ENCODE measurements at regions not wholly inside any gene's neighbourhood (a gene's known extent, or its start where the extent isn't known, plus 50 kb on each side); places are given as distances from the start of the nearest gene placed in this dataset.

GRCh38 chr13:69264362-69265334 lies 843.0 kb upstream of the ATXN8OS start:
- no peak for ATAC-seq
- no peak for TF ChIP-seq RARB (CRISPR knock-in tag; IDR thresholded peaks at IDR 0.05)
- no peak for TF ChIP-seq GLIS3 (CRISPR knock-in tag; IDR thresholded peaks at IDR 0.05)
- TF ChIP-seq ESRRG (CRISPR knock-in tag; IDR thresholded peaks at IDR 0.05) = no peak
- TF ChIP-seq ZC3H10 (CRISPR knock-in tag; IDR thresholded peaks at IDR 0.05) = no peak
- no peak for TF ChIP-seq ZFP3 (CRISPR knock-in tag; IDR thresholded peaks at IDR 0.05)
- no peak for TF ChIP-seq ARNTL (CRISPR knock-in tag; IDR thresholded peaks at IDR 0.05; ENCODE audit: borderline replicate concordance, low read depth)
- TF ChIP-seq TCF4 (CRISPR knock-in tag; IDR thresholded peaks at IDR 0.05; ENCODE audit: borderline replicate concordance) = no peak
- TF ChIP-seq CREB5 (CRISPR knock-in tag; IDR thresholded peaks at IDR 0.05; ENCODE audit: low read depth) = no peak
- no peak for TF ChIP-seq SNAI2 (CRISPR knock-in tag; IDR thresholded peaks at IDR 0.05)
- TF ChIP-seq CSDC2 (CRISPR knock-in tag; IDR thresholded peaks at IDR 0.05) = no peak
- TF ChIP-seq OSR1 (CRISPR knock-in tag; IDR thresholded peaks at IDR 0.05) = no peak
- no peak for TF ChIP-seq PATZ1 (CRISPR knock-in tag; IDR thresholded peaks at IDR 0.05; ENCODE audit: borderline replicate concordance)
- no peak for TF ChIP-seq PPARA (CRISPR knock-in tag; IDR thresholded peaks at IDR 0.05; ENCODE audit: borderline replicate concordance)
- TF ChIP-seq POU6F1 (CRISPR knock-in tag; IDR thresholded peaks at IDR 0.05; ENCODE audit: borderline replicate concordance, low read depth) = no peak
- no peak for TF ChIP-seq ISL1 (CRISPR knock-in tag; IDR thresholded peaks at IDR 0.05)
- no peak for TF ChIP-seq ZNF70 (CRISPR knock-in tag; IDR thresholded peaks at IDR 0.05)

- ATAC-seq = no peak
- TF ChIP-seq POU6F1 (CRISPR knock-in tag; IDR thresholded peaks at IDR 0.05; ENCODE audit: borderline replicate concordance, low read depth) = no peak
- no peak for TF ChIP-seq ARNTL (CRISPR knock-in tag; IDR thresholded peaks at IDR 0.05; ENCODE audit: borderline replicate concordance, low read depth)
- no peak for TF ChIP-seq CSRNP3 (CRISPR knock-in tag; IDR thresholded peaks at IDR 0.05)
- TF ChIP-seq ZNF70 (CRISPR knock-in tag; IDR thresholded peaks at IDR 0.05) = no peak
- TF ChIP-seq BACH2 (CRISPR knock-in tag; IDR thresholded peaks at IDR 0.05; ENCODE audit: borderline replicate concordance) = no peak
- no peak for TF ChIP-seq TOX (CRISPR knock-in tag; IDR thresholded peaks at IDR 0.05; ENCODE audit: borderline replicate concordance)
- TF ChIP-seq TSHZ2 (CRISPR knock-in tag; IDR thresholded peaks at IDR 0.05) = no peak
- no peak for TF ChIP-seq OSR1 (CRISPR knock-in tag; IDR thresholded peaks at IDR 0.05)
- no peak for TF ChIP-seq ZC3H10 (CRISPR knock-in tag; IDR thresholded peaks at IDR 0.05)
- no peak for TF ChIP-seq ZFP30 (CRISPR knock-in tag; IDR thresholded peaks at IDR 0.05)
- no peak for TF ChIP-seq GLIS3 (CRISPR knock-in tag; IDR thresholded peaks at IDR 0.05)
- no peak for TF ChIP-seq TCF4 (CRISPR knock-in tag; IDR thresholded peaks at IDR 0.05; ENCODE audit: borderline replicate concordance)
- TF ChIP-seq SNAI2 (CRISPR knock-in tag; IDR thresholded peaks at IDR 0.05) = no peak
- no peak for TF ChIP-seq ZNF8 (CRISPR knock-in tag; IDR thresholded peaks at IDR 0.05)
- no peak for TF ChIP-seq RARB (CRISPR knock-in tag; IDR thresholded peaks at IDR 0.05)
- TF ChIP-seq CREB5 (CRISPR knock-in tag; IDR thresholded peaks at IDR 0.05; ENCODE audit: low read depth) = no peak
- TF ChIP-seq ISL1 (CRISPR knock-in tag; IDR thresholded peaks at IDR 0.05) = no peak
These were observed 864.3 kb upstream of the ATXN8OS start for GRCh38 chr13:69243366-69243765.
